ENCODE measurements at regions not wholly inside any gene's neighbourhood (a gene's known extent, or its start where the extent isn't known, plus 50 kb on each side); places are given as distances from the start of the nearest gene placed in this dataset.

DNA sequence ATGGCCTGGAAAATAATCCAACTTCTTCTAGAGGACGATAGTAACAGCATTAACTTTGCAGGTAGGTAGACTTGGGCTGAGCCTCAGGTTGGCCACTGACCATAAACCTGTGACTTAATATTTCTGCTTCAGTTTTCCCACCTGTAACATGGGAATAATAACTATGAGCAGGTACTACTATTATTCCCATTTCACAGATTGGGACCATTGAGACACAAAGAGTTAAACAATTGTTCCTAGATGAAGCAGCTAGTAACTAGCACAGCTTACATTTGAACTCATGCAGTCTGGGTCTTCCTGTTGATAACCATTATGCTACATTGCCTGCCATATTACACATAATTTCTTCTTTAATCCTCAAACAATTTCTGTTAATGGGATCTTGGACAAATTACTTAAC, 217.7 kb downstream of the NUAK1 start:
- no peak overlapping the region for H3K9ac ChIP-seq (ENCODE audit: low read length)
- no peaks in the 10 kb centered on the region for H3K79me2 ChIP-seq (ENCODE audit: low read length)
- no peak overlapping the region for H3K27ac ChIP-seq (ENCODE audit: low read length)
- no peak overlapping the region for H3K4me2 ChIP-seq (ENCODE audit: low read depth, low read length, poor library complexity, severe bottlenecking)
- no peaks in the 10 kb centered on the region for H3K9me2 ChIP-seq (replicated peaks; ENCODE audit: insufficient read depth, low read length)
- no peak overlapping the region for H3K4me3 ChIP-seq (ENCODE audit: low read length)
- H3K36me3 ChIP-seq (ENCODE audit: insufficient read depth, low read length), result no peaks in the 10 kb centered on the region
- H3K27me3 ChIP-seq (ENCODE audit: low read length), result no peaks in the 10 kb centered on the region
- H2AFZ ChIP-seq (ENCODE audit: low read length), result no peak overlapping the region
- no peak for DNase-seq
- no peaks in the 10 kb centered on the region for H3K4me1 ChIP-seq (ENCODE audit: low read length)
- no peaks in the 10 kb centered on the region for H3K9me3 ChIP-seq (ENCODE audit: low read length)
- no peaks in the 10 kb centered on the region for H4K20me1 ChIP-seq (ENCODE audit: insufficient read depth, low read depth, low read length)

DNA sequence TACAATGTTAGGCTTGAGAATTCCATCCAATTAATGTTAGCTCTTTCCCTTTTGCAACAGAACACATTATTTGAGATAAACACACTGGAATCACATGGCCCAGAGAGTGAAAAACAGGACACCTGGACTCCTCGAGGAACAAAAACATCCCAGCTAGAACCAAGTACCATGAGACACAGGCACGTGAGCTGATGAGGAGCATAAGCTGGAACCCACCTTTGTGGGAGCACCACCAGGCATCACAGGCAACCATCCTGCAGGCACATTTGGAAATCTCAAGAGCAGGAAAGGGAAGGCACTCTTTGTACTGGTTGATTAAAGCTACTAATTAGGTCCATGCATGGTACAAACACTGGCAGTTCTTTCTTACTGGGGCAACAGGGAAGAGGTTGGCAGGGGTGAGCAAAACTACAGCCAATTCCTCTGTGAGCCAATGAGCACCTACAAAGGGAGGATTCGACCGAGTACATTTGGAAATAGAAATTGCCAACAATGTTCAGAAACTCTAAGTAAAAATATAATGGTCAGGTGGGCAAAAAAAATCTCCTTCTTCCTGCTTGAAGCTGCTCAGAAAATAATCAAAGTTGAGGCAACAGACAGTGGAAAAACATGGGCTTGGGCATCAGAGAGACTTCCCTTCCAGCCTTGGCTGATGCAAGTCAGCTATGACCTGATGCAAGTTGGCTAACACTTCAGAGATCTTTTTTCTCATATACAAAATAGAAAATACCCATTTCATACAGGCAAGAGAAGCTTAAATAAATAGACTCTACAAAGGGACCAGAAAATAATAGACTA, 216.7 kb downstream of the NUAK1 start:
- no peaks in the 10 kb centered on the region for H3K9me2 ChIP-seq (replicated peaks; ENCODE audit: insufficient read depth, low read length)
- no peaks in the 10 kb centered on the region for H4K20me1 ChIP-seq (ENCODE audit: insufficient read depth, low read depth, low read length)
- H3K4me1 ChIP-seq (ENCODE audit: low read length), result no peaks in the 10 kb centered on the region
- no peaks in the 10 kb centered on the region for H3K27me3 ChIP-seq (ENCODE audit: low read length)
- H3K9ac ChIP-seq (ENCODE audit: low read length), result no peak overlapping the region
- H3K36me3 ChIP-seq (ENCODE audit: insufficient read depth, low read length), result no peaks in the 10 kb centered on the region
- no peaks in the 10 kb centered on the region for H3K79me2 ChIP-seq (ENCODE audit: low read length)
- H3K4me2 ChIP-seq (ENCODE audit: low read depth, low read length, poor library complexity, severe bottlenecking), result no peak overlapping the region
- H3K9me3 ChIP-seq (ENCODE audit: low read length), result no peaks in the 10 kb centered on the region
- H3K27ac ChIP-seq (ENCODE audit: low read length), result no peak overlapping the region
- no peak for DNase-seq
- no peak overlapping the region for H3K4me3 ChIP-seq (ENCODE audit: low read length)
- no peak overlapping the region for H2AFZ ChIP-seq (ENCODE audit: low read length)

DNA sequence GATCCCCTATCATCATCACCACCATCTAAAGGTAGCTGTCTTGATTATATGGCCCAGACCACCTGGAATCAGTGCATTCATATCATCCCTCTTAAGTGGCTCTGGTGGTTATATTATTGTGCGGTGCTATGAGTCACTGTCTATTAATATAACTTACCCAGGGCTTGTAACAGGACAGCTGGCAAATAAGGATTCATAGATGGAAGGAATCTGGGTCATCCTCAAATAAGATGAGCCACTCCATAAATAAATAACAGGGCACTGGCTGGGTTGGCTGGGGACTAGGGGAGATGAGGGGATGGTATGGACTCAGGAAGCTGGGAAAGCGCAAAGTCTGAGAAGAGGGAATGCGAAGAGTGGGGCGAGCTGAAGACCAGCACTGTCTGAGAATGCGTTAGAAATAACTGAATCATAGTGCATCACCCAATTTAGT, 216.1 kb downstream of the NUAK1 start:
- no peak overlapping the region for H3K4me2 ChIP-seq (ENCODE audit: low read depth, low read length, poor library complexity, severe bottlenecking)
- no peak overlapping the region for H2AFZ ChIP-seq (ENCODE audit: low read length)
- H3K4me3 ChIP-seq (ENCODE audit: low read length), result no peak overlapping the region
- H3K9me3 ChIP-seq (ENCODE audit: low read length), result no peaks in the 10 kb centered on the region
- H3K36me3 ChIP-seq (ENCODE audit: insufficient read depth, low read length), result no peaks in the 10 kb centered on the region
- no peak for DNase-seq
- H3K4me1 ChIP-seq (ENCODE audit: low read length), result no peaks in the 10 kb centered on the region
- no peaks in the 10 kb centered on the region for H4K20me1 ChIP-seq (ENCODE audit: insufficient read depth, low read depth, low read length)
- no peak overlapping the region for H3K27ac ChIP-seq (ENCODE audit: low read length)
- H3K27me3 ChIP-seq (ENCODE audit: low read length), result no peaks in the 10 kb centered on the region
- no peaks in the 10 kb centered on the region for H3K79me2 ChIP-seq (ENCODE audit: low read length)
- H3K9ac ChIP-seq (ENCODE audit: low read length), result no peak overlapping the region
- H3K9me2 ChIP-seq (replicated peaks; ENCODE audit: insufficient read depth, low read length), result no peaks in the 10 kb centered on the region

DNA sequence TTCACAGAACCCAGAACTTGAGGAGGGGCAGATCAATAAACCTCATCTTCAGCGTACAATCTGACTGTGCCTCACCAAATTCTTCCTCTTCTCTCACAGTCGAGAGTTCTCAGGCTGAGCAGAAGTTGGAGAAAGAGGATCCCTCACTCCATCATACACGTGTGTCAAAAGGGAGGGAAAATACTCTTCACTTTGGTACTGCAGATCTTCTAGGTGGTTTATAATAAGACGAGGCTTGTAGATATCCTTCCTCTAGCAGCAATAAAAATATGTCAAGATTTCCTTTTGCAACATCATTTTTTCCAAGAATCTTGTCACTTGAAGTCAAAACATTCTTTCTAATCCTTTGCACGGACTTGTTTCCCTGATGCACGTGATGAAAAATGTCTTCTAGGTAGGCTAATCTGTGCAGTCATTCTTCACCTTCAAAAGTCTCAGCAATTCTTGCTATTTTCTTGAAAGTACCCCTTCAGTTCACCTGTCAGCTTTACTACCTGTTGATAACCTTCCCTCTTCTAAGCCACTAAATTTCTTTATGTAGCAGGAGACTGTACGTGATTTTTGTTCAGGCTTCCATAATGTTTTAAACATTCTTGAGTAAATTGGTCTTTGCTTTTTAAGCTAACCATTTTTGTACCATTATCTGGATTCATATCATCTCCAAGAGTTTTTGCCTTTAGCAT, 214.1 kb downstream of the NUAK1 start:
- Histone ChIP-seq H3K4me2 (ENCODE audit: low read depth, low read length, poor library complexity, severe bottlenecking) (no peak overlapping the region), H3K4me1 (ENCODE audit: low read length) (no peaks in the 10 kb centered on the region), H4K20me1 (ENCODE audit: insufficient read depth, low read depth, low read length) (no peaks in the 10 kb centered on the region), H2AFZ (ENCODE audit: low read length) (no peak overlapping the region), H3K27me3 (ENCODE audit: low read length) (no peaks in the 10 kb centered on the region), H3K9ac (ENCODE audit: low read length) (no peak overlapping the region), H3K36me3 (ENCODE audit: insufficient read depth, low read length) (no peaks in the 10 kb centered on the region), H3K9me2 (replicated peaks; ENCODE audit: insufficient read depth, low read length) (no peaks in the 10 kb centered on the region), H3K79me2 (ENCODE audit: low read length) (no peaks in the 10 kb centered on the region), H3K4me3 (ENCODE audit: low read length) (no peak overlapping the region), H3K9me3 (ENCODE audit: low read length) (no peaks in the 10 kb centered on the region), H3K27ac (ENCODE audit: low read length) (no peak overlapping the region)
- DNase-seq, result no peak

DNA sequence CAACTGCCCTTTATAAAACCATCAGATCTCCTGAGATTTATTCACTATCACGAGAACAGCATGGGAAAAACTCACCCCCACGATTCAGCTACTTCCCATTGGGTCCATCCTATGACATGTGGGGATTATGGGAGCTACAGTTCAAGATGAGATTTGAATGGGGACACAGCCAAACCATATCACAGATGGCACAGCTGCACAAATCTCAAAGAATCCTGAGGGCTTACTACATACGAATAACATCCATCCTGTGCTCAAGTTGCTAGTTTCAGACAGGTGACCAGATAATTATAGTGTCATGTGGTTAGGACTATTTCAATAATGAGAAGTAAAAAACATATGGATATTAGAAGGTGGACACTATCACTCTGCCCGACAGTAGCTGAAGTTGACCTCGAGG, 211.2 kb downstream of the NUAK1 start:
- Histone ChIP-seq H2AFZ (ENCODE audit: low read length) (no peak overlapping the region), H3K27ac (ENCODE audit: low read length) (no peak overlapping the region), H3K27me3 (ENCODE audit: low read length) (no peaks in the 10 kb centered on the region), H3K9me2 (replicated peaks; ENCODE audit: insufficient read depth, low read length) (no peaks in the 10 kb centered on the region), H4K20me1 (ENCODE audit: insufficient read depth, low read depth, low read length) (no peaks in the 10 kb centered on the region), H3K9me3 (ENCODE audit: low read length) (no peaks in the 10 kb centered on the region), H3K4me1 (ENCODE audit: low read length) (no peaks in the 10 kb centered on the region), H3K36me3 (ENCODE audit: insufficient read depth, low read length) (no peaks in the 10 kb centered on the region), H3K4me2 (ENCODE audit: low read depth, low read length, poor library complexity, severe bottlenecking) (no peak overlapping the region), H3K9ac (ENCODE audit: low read length) (no peak overlapping the region), H3K4me3 (ENCODE audit: low read length) (no peak overlapping the region), H3K79me2 (ENCODE audit: low read length) (no peaks in the 10 kb centered on the region)
- no peak for DNase-seq

DNA sequence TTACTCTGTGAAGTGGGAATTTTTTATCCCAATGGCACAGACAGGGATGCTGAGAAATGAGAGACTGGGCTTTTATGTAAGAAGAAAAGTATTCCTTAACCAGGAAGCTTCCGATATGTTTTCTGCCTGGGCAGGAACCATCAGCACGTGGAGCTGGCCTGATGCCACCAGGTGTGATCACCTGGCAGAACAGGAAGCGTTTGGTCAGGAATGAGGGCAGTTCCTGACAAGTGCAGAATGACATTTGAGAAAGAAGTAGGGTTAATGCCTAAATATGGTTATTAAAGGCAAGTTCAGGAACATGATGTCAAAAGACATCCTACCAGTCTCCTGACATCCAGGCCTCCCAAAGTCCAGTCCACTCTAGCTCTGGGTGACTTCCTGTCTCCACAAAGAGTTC, 210.3 kb downstream of the NUAK1 start:
- Histone ChIP-seq H3K79me2 (ENCODE audit: low read length) (no peaks in the 10 kb centered on the region), H3K27ac (ENCODE audit: low read length) (no peak overlapping the region), H2AFZ (ENCODE audit: low read length) (no peak overlapping the region), H3K9me2 (replicated peaks; ENCODE audit: insufficient read depth, low read length) (no peaks in the 10 kb centered on the region), H3K27me3 (ENCODE audit: low read length) (no peaks in the 10 kb centered on the region), H3K4me1 (ENCODE audit: low read length) (no peaks in the 10 kb centered on the region), H3K36me3 (ENCODE audit: insufficient read depth, low read length) (no peaks in the 10 kb centered on the region), H3K4me2 (ENCODE audit: low read depth, low read length, poor library complexity, severe bottlenecking) (no peak overlapping the region), H3K9me3 (ENCODE audit: low read length) (no peaks in the 10 kb centered on the region), H3K9ac (ENCODE audit: low read length) (no peak overlapping the region), H4K20me1 (ENCODE audit: insufficient read depth, low read depth, low read length) (no peaks in the 10 kb centered on the region), H3K4me3 (ENCODE audit: low read length) (no peak overlapping the region)
- no peak for DNase-seq

DNA sequence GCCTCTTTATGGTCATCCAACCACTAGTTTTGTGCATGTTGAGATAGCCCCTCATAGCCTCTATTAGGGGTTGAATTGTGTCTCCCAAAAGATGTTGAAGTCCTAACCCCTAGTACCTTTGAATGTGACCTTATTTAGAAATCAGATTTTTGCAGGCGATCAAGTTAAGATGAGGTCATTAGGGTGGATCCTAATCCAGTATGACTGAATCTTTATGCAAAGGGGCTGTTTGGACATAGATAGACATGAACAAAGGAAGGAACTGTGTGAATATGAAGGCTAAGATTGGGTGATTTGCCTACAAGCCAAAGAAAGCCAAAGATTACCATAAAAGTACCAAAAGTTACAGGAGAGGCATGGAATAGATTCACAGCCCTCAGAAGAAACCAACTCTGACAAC, 209.6 kb downstream of the NUAK1 start:
- Histone ChIP-seq H3K79me2 (ENCODE audit: low read length) (no peaks in the 10 kb centered on the region), H3K9me3 (ENCODE audit: low read length) (no peaks in the 10 kb centered on the region), H3K9me2 (replicated peaks; ENCODE audit: insufficient read depth, low read length) (no peaks in the 10 kb centered on the region), H3K4me2 (ENCODE audit: low read depth, low read length, poor library complexity, severe bottlenecking) (no peak overlapping the region), H4K20me1 (ENCODE audit: insufficient read depth, low read depth, low read length) (no peaks in the 10 kb centered on the region), H3K27me3 (ENCODE audit: low read length) (no peaks in the 10 kb centered on the region), H3K27ac (ENCODE audit: low read length) (no peak overlapping the region), H3K36me3 (ENCODE audit: insufficient read depth, low read length) (no peaks in the 10 kb centered on the region), H3K9ac (ENCODE audit: low read length) (no peak overlapping the region), H2AFZ (ENCODE audit: low read length) (no peak overlapping the region), H3K4me1 (ENCODE audit: low read length) (no peaks in the 10 kb centered on the region), H3K4me3 (ENCODE audit: low read length) (no peak overlapping the region)
- no peak for DNase-seq

DNA sequence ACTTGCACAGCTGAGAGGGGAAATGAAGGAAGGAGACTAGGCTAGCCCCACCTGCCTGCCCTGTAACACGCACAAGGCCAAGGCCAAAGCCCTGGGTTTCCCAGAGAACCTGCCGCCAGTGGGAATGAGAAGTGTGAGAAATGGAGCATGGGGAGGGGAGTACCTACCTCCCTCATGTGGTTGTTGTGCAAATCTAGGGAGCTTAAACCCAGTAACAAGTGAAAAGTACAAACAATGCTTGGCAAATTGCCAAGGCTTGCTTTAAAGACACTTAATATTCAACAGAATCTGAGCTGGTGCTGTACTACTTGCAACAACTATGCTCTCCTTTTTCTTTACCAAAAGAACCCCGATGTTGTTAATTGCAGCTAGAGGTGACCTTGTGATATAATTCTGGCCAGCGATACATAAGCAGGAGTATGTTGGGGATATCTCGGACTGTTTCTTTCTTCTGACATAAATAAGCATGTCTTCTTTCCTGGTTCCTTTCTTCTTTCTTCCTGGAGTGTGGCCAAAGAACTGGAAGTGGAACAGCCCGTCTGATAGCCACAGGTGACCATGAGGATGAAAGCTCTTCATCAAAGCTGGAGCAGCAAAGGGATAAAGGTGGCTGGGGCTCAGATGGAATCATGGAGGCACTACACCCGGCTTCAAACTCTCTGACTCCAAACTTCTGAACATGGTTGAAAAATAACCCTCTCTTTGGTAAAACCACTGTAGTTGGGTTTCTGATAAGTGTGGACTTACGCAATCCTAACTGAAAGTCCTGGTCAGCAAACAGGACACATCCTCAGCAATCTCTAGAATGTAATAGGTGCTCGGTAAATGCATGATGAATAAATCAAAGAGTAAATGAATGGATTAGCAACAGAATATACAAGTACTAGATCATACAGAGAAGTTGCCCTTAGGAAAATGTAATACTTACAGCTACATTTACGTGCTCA, 207.9 kb downstream of the NUAK1 start:
- H3K27ac ChIP-seq (ENCODE audit: low read length), result no peak overlapping the region
- no peak overlapping the region for H3K4me3 ChIP-seq (ENCODE audit: low read length)
- no peak for DNase-seq
- H2AFZ ChIP-seq (ENCODE audit: low read length), result no peak overlapping the region
- H3K9me2 ChIP-seq (replicated peaks; ENCODE audit: insufficient read depth, low read length), result no peaks in the 10 kb centered on the region
- no peaks in the 10 kb centered on the region for H3K9me3 ChIP-seq (ENCODE audit: low read length)
- H3K9ac ChIP-seq (ENCODE audit: low read length), result no peak overlapping the region
- H4K20me1 ChIP-seq (ENCODE audit: insufficient read depth, low read depth, low read length), result no peaks in the 10 kb centered on the region
- H3K4me1 ChIP-seq (ENCODE audit: low read length), result no peaks in the 10 kb centered on the region
- H3K36me3 ChIP-seq (ENCODE audit: insufficient read depth, low read length), result no peaks in the 10 kb centered on the region
- no peak overlapping the region for H3K4me2 ChIP-seq (ENCODE audit: low read depth, low read length, poor library complexity, severe bottlenecking)
- no peaks in the 10 kb centered on the region for H3K27me3 ChIP-seq (ENCODE audit: low read length)
- H3K79me2 ChIP-seq (ENCODE audit: low read length), result no peaks in the 10 kb centered on the region

Data from Karpas-422 (cell line).